ENCODE measurements at regions not wholly inside any gene's neighbourhood (a gene's known extent, or its start where the extent isn't known, plus 50 kb on each side); places are given as distances from the start of the nearest gene placed in this dataset.
A peak's percentile ranks its signal among the peaks of the same experiment; 100 is the strongest.

- no peak overlapping the region for H3K4me3 ChIP-seq (ENCODE audit: low read depth, low read length)
- TF ChIP-seq CTCF (IDR thresholded peaks at IDR 0.05; ENCODE audit: insufficient read depth, low read depth, low read length), result no peak
- DNase-seq (ENCODE audit: low read depth), result no peak
These were observed 395.7 kb upstream of the SLC24A2 start for GRCh38 chr9:20184541-20184940.

GRCh38 chr9:20178679-20179078 is 389.8 kb upstream of the SLC24A2 start:
- no peak for DNase-seq (ENCODE audit: low read depth)
- no peak overlapping the region for H3K4me3 ChIP-seq (ENCODE audit: low read depth, low read length)
- no peak for TF ChIP-seq CTCF (IDR thresholded peaks at IDR 0.05; ENCODE audit: insufficient read depth, low read depth, low read length)

- no peak for DNase-seq (ENCODE audit: low read depth)
- no peak overlapping the region for H3K4me3 ChIP-seq (ENCODE audit: low read depth, low read length)
- TF ChIP-seq CTCF (IDR thresholded peaks at IDR 0.05; ENCODE audit: insufficient read depth, low read depth, low read length), result no peak
These were observed 389.4 kb upstream of the SLC24A2 start for GRCh38 chr9:20178197-20178596.

- TF ChIP-seq CTCF (IDR thresholded peaks at IDR 0.05; ENCODE audit: insufficient read depth, low read depth, low read length), result no peak
- no peak overlapping the region for H3K4me3 ChIP-seq (ENCODE audit: low read depth, low read length)
- DNase-seq (ENCODE audit: low read depth), result no peak
These were observed 381.3 kb upstream of the SLC24A2 start for GRCh38 chr9:20170122-20170521.

- H3K4me3 ChIP-seq (ENCODE audit: low read depth, low read length), result no peak overlapping the region
- TF ChIP-seq CTCF (IDR thresholded peaks at IDR 0.05; ENCODE audit: insufficient read depth, low read depth, low read length), result no peak
- peak; percentile 5 for DNase-seq (ENCODE audit: low read depth)
These were observed 363.4 kb upstream of the SLC24A2 start for GRCh38 chr9:20152151-20152725.

GRCh38 chr9:20148416-20148815 is 359.6 kb upstream of the SLC24A2 start:
- no peak overlapping the region for H3K4me3 ChIP-seq (ENCODE audit: low read depth, low read length)
- DNase-seq (ENCODE audit: low read depth), result no peak
- no peak for TF ChIP-seq CTCF (IDR thresholded peaks at IDR 0.05; ENCODE audit: insufficient read depth, low read depth, low read length)

- no peak overlapping the region for H3K4me3 ChIP-seq (ENCODE audit: low read depth, low read length)
- DNase-seq (ENCODE audit: low read depth), result peak; percentile 10
These were observed 355.4 kb upstream of the SLC24A2 start for GRCh38 chr9:20144197-20144596.

More at GRCh38 chr9:20144197-20144596, 355.4 kb upstream of the SLC24A2 start:
- TF ChIP-seq CTCF (IDR thresholded peaks at IDR 0.05; ENCODE audit: insufficient read depth, low read depth, low read length), result no peak
